Activated T-helper 1 cell treated with anti-CD3 and anti-CD28 coated beads, Interleukin-12 subunit alpha, Interleukin-12 subunit beta, Interleukin-2, Interleukin-4 antibody, amounts not matched to agents 30 ng/mL and 10 ng/mL and 1 ng/mL, durations not matched to agents 14 hours and 24 hours and 36 hours (primary cell): ENCODE measurements at regions not wholly inside any gene's neighbourhood (a gene's known extent, or its start where the extent isn't known, plus 50 kb on each side); places are given as distances from the start of the nearest gene placed in this dataset.

ENCODE experiments used
- DNase-seq: peaks from one replicate; pipeline ENCODE4 v3.0.0; 2021; ENCODE audit warnings: low spot score
- H3K27ac Mint-ChIP-seq: one replicate; pipeline ENCODE4 v1.8.0; 2021; ENCODE audit warnings: mild to moderate bottlenecking, mixed read lengths
- H3K27me3 Mint-ChIP-seq: one replicate; pipeline ENCODE4 v1.8.0; 2022; ENCODE audit warnings: mild to moderate bottlenecking, moderate library complexity, mixed read lengths; ENCODE audit not compliant: insufficient read depth
- H3K36me3 Mint-ChIP-seq: one replicate; pipeline ENCODE4 v1.8.0; 2021; ENCODE audit warnings: low read depth, mixed read lengths
- H3K4me1 Mint-ChIP-seq: one replicate; pipeline ENCODE4 v1.8.0; 2021; ENCODE audit warnings: low read depth, mixed read lengths
- H3K4me3 Mint-ChIP-seq: one replicate; pipeline ENCODE4 v1.8.0; 2021; ENCODE audit warnings: mild to moderate bottlenecking, moderate library complexity, mixed read lengths
- H3K9me3 Mint-ChIP-seq: one replicate; pipeline ENCODE4 v1.8.0; 2021; ENCODE audit warnings: mixed read lengths
- intact Hi-C: fragments of 100-400 bp; cut with micrococcal nuclease; formaldehyde crosslinking; loops from one replicate; pipeline ENCODE4 v1.15.1; 2024

- peaks cover 4% of the 10 kb centered on the region for H3K4me1 Mint-ChIP-seq
- peaks cover 13% of the 10 kb centered on the region for H3K27me3 Mint-ChIP-seq
- H3K27ac Mint-ChIP-seq: no peak overlapping the region
- no peak overlapping the region for H3K4me3 Mint-ChIP-seq
- no peak for DNase-seq
- H3K9me3 Mint-ChIP-seq: no peaks in the 10 kb centered on the region
- H3K36me3 Mint-ChIP-seq: no peaks in the 10 kb centered on the region
- intact Hi-C loops: no loop called here
Observed at GRCh38 chr9:99731950-99732349, 89.7 kb upstream of the NR4A3 start.

GRCh38 chr9:99732715-99733114 lies 89.0 kb upstream of the NR4A3 start:
- H3K4me1 Mint-ChIP-seq: peaks cover 4% of the 10 kb centered on the region
- no peaks in the 10 kb centered on the region for H3K36me3 Mint-ChIP-seq
- H3K4me3 Mint-ChIP-seq: no peak overlapping the region
- peaks cover 17% of the 10 kb centered on the region for H3K27me3 Mint-ChIP-seq
- H3K9me3 Mint-ChIP-seq: no peaks in the 10 kb centered on the region
- intact Hi-C loops: no loop called here
- no peak for DNase-seq
- H3K27ac Mint-ChIP-seq: no peak overlapping the region

GRCh38 chr9:99735041-99735440 lies 86.6 kb upstream of the NR4A3 start:
- peaks cover 13% of the 10 kb centered on the region for H3K27me3 Mint-ChIP-seq
- no peaks in the 10 kb centered on the region for H3K36me3 Mint-ChIP-seq
- peaks cover 4% of the 10 kb centered on the region for H3K4me1 Mint-ChIP-seq
- no peak overlapping the region for H3K4me3 Mint-ChIP-seq
- DNase-seq: no peak
- intact Hi-C loops: no loop called here
- H3K27ac Mint-ChIP-seq: no peak overlapping the region
- no peaks in the 10 kb centered on the region for H3K9me3 Mint-ChIP-seq

- Mint-ChIP-seq H3K4me3 (no peak overlapping the region), H3K27ac (no peak overlapping the region), H3K36me3 (no peaks in the 10 kb centered on the region), H3K9me3 (no peaks in the 10 kb centered on the region), H3K27me3 (peaks cover 15% of the 10 kb centered on the region), H3K4me1 (peaks cover 4% of the 10 kb centered on the region)
- intact Hi-C loops: no loop called here
- no peak for DNase-seq
Observed at GRCh38 chr9:99736291-99736690, 85.4 kb upstream of the NR4A3 start.

GRCh38 chr9:99737649-99738048 lies 84.0 kb upstream of the NR4A3 start:
- peaks cover 13% of the 10 kb centered on the region for H3K27me3 Mint-ChIP-seq
- intact Hi-C loops: no loop called here
- H3K36me3 Mint-ChIP-seq: no peaks in the 10 kb centered on the region
- H3K9me3 Mint-ChIP-seq: no peaks in the 10 kb centered on the region
- H3K27ac Mint-ChIP-seq: no peak overlapping the region
- DNase-seq: no peak
- peaks cover 4% of the 10 kb centered on the region for H3K4me1 Mint-ChIP-seq
- no peak overlapping the region for H3K4me3 Mint-ChIP-seq

GRCh38 chr9:99743006-99743405 lies 78.7 kb upstream of the NR4A3 start:
- intact Hi-C loops: no loop called here
- no peak overlapping the region for H3K27ac Mint-ChIP-seq
- no peaks in the 10 kb centered on the region for H3K9me3 Mint-ChIP-seq
- no peaks in the 10 kb centered on the region for H3K4me1 Mint-ChIP-seq
- no peak overlapping the region for H3K4me3 Mint-ChIP-seq
- no peak for DNase-seq
- H3K36me3 Mint-ChIP-seq: no peaks in the 10 kb centered on the region
- H3K27me3 Mint-ChIP-seq: peaks cover 10% of the 10 kb centered on the region

- H3K4me1 Mint-ChIP-seq: no peaks in the 10 kb centered on the region
- DNase-seq: no peak
- intact Hi-C loops: no loop called here
- H3K27me3 Mint-ChIP-seq: peaks cover 10% of the 10 kb centered on the region
- no peak overlapping the region for H3K27ac Mint-ChIP-seq
- no peak overlapping the region for H3K4me3 Mint-ChIP-seq
- H3K36me3 Mint-ChIP-seq: no peaks in the 10 kb centered on the region
- H3K9me3 Mint-ChIP-seq: no peaks in the 10 kb centered on the region
Observed at GRCh38 chr9:99743455-99743854, 78.2 kb upstream of the NR4A3 start.

- H3K9me3 Mint-ChIP-seq: no peaks in the 10 kb centered on the region
- no peak overlapping the region for H3K27ac Mint-ChIP-seq
Observed at GRCh38 chr9:99744132-99744531, 77.6 kb upstream of the NR4A3 start.

GRCh38 chr9:99745085-99745484 lies 76.6 kb upstream of the NR4A3 start:
- Mint-ChIP-seq H3K4me3 (no peak overlapping the region), H3K27me3 (peaks cover 10% of the 10 kb centered on the region), H3K36me3 (no peaks in the 10 kb centered on the region), H3K27ac (no peak overlapping the region), H3K9me3 (no peaks in the 10 kb centered on the region), H3K4me1 (no peaks in the 10 kb centered on the region)
- intact Hi-C loops: no loop called here
- DNase-seq: no peak

More at GRCh38 chr9:99744132-99744531, 77.6 kb upstream of the NR4A3 start:
- Mint-ChIP-seq H3K36me3 (no peaks in the 10 kb centered on the region), H3K4me3 (no peak overlapping the region), H3K27me3 (peaks cover 10% of the 10 kb centered on the region), H3K4me1 (no peaks in the 10 kb centered on the region)
- intact Hi-C loops: no loop called here
- DNase-seq: no peak

- Mint-ChIP-seq H3K27me3 (peaks cover 11% of the 10 kb centered on the region), H3K4me1 (no peaks in the 10 kb centered on the region), H3K4me3 (no peak overlapping the region), H3K9me3 (no peaks in the 10 kb centered on the region), H3K27ac (no peak overlapping the region), H3K36me3 (no peaks in the 10 kb centered on the region)
- intact Hi-C loops: no loop called here
- DNase-seq: no peak
Observed at GRCh38 chr9:99746406-99746805, 75.3 kb upstream of the NR4A3 start.

- Mint-ChIP-seq H3K4me1 (no peaks in the 10 kb centered on the region), H3K9me3 (no peaks in the 10 kb centered on the region), H3K27me3 (peaks cover 12% of the 10 kb centered on the region), H3K36me3 (no peaks in the 10 kb centered on the region), H3K27ac (no peak overlapping the region), H3K4me3 (no peak overlapping the region)
- DNase-seq: no peak
- intact Hi-C loops: no loop called here
Observed at GRCh38 chr9:99748266-99748665, 73.4 kb upstream of the NR4A3 start.

- Mint-ChIP-seq H3K9me3 (no peaks in the 10 kb centered on the region), H3K27me3 (peaks cover 14% of the 10 kb centered on the region), H3K36me3 (no peaks in the 10 kb centered on the region), H3K4me1 (no peaks in the 10 kb centered on the region), H3K4me3 (no peak overlapping the region), H3K27ac (no peak overlapping the region)
- DNase-seq: no peak
- intact Hi-C loops: no loop called here
Observed at GRCh38 chr9:99748676-99749075, 73.0 kb upstream of the NR4A3 start.

- no peaks in the 10 kb centered on the region for H3K9me3 Mint-ChIP-seq
- DNase-seq: no peak
- H3K4me3 Mint-ChIP-seq: no peak overlapping the region
- no peaks in the 10 kb centered on the region for H3K36me3 Mint-ChIP-seq
- peaks cover 10% of the 10 kb centered on the region for H3K27me3 Mint-ChIP-seq
- H3K4me1 Mint-ChIP-seq: no peaks in the 10 kb centered on the region
- H3K27ac Mint-ChIP-seq: no peak overlapping the region
- intact Hi-C loops: no loop called here
Observed at GRCh38 chr9:99749641-99750040, 72.0 kb upstream of the NR4A3 start.

- H3K27me3 Mint-ChIP-seq: peaks cover 10% of the 10 kb centered on the region
- no peaks in the 10 kb centered on the region for H3K36me3 Mint-ChIP-seq
- H3K9me3 Mint-ChIP-seq: no peaks in the 10 kb centered on the region
- no peak overlapping the region for H3K27ac Mint-ChIP-seq
- intact Hi-C loops: no loop called here
- no peak overlapping the region for H3K4me3 Mint-ChIP-seq
- no peak for DNase-seq
- H3K4me1 Mint-ChIP-seq: no peaks in the 10 kb centered on the region
Observed at GRCh38 chr9:99750526-99750925, 71.2 kb upstream of the NR4A3 start.
